GM19351 (cell line): ENCODE measurements at regions not wholly inside any gene's neighbourhood (a gene's known extent, or its start where the extent isn't known, plus 50 kb on each side); places are given as distances from the start of the nearest gene placed in this dataset.
"Not testable (repeated sequence)": the region's sequence is repeated elsewhere in the genome, so short reads cannot be mapped to it uniquely, and the experiment has no call there.

Source experiments
- ATAC-seq: cut with Tn5 transposase; IDR thresholded peaks from one replicate; pipeline ENCODE4 v1.9.1; 2021; ENCODE audit warnings: mild to moderate bottlenecking, moderate library complexity; ENCODE audit not compliant: unreplicated experiment

DNA sequence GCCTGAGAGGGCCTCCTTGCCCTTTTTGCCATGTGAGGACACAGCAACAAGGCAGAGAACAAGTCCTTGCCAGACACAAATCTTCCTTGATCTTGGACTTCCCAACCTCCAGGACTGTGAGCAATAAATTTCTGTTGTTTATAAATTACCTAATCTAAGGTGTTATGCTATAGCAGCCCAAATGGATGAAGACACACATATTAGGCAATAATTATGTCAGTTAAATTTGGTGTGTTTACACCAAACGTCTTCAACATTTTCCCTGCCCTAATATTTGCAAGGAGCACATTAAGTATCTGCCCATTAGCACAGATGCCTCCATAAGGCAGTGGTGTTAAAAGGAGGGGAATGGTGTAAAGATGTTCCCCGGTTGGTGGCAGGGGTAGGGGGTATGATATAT is 94.8 kb downstream of the ETS2 start:
- ATAC-seq: no peak

DNA sequence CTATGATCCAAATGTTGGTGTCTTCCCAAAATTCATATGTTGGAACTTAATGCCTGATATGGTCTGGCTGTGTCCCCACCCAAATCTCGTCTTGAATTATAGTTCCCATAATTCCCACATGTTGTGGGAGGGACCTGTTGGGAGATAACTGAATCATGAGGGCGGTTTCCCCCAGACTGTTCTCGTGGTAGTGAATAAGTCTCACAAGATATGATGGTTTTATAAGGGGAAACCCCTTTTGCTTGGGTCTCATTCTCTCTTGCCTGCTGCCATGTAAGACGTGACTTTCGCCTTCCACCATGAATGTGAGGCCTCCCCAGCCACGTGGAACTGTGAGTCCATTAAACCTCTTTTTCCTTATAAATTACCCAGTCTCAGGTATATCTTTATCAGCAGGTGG is 94.3 kb downstream of the ETS2 start:
- ATAC-seq: not testable (repeated sequence)

DNA sequence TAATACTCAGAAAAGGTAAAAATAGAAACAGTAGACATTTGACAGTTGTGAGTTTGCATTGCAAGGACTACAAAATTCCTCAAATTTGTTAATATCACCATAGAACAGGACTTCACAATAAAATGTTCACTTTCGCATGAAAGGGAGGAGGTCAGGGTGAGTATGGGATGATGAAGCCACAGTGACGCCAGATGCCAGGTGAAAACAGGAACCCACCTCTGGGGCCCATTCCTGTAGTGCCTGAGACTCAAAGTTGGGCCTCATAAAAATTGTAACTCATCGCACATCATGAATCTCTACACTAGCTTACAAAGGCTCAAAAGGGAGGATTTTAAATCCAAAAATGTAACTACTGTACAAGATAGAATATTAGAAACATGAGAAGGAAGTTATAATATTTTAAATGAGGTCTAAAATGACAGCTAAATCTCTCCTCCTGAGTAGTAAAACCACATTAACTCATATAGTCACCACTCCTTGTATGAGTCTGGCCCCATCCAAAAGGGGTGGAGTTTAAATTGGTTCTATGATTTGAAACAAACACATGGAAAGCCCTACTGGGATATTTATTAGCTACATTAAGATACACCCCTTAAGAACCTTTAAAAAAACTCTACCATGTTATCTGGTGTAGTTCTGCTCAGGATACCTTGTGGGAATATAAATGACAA is 93.7 kb downstream of the ETS2 start:
- ATAC-seq: no peak

DNA sequence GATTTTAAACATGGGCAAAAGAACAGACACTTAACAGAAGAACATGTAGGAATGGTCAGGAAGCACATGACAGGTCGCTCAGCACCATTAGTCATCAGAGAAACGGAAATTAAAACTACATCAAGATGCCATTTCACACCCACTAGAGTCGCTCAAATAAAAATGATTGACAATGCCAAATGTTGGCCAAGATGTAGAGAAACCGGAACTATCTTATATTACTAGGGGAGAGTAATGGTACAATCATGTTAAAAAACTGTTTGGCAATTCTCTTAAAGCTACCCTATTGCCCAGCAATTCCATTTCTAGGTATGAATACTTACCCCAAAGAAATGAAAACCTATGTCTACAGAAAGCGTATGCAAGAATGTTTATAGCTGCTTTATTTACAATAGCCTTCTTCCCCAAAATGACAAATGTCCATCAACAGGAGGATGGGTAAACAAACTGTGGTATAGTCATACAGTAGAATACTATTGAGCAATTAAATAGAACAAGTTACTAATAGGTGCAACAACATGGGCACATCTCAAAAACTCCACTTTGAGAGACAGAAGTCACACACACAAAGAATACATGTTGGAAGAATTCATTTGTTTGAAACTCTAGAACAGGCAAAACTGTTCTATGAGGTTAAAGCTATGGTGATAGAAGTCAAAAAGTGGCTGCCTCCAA is 92.8 kb downstream of the ETS2 start:
- ATAC-seq: no peak

DNA sequence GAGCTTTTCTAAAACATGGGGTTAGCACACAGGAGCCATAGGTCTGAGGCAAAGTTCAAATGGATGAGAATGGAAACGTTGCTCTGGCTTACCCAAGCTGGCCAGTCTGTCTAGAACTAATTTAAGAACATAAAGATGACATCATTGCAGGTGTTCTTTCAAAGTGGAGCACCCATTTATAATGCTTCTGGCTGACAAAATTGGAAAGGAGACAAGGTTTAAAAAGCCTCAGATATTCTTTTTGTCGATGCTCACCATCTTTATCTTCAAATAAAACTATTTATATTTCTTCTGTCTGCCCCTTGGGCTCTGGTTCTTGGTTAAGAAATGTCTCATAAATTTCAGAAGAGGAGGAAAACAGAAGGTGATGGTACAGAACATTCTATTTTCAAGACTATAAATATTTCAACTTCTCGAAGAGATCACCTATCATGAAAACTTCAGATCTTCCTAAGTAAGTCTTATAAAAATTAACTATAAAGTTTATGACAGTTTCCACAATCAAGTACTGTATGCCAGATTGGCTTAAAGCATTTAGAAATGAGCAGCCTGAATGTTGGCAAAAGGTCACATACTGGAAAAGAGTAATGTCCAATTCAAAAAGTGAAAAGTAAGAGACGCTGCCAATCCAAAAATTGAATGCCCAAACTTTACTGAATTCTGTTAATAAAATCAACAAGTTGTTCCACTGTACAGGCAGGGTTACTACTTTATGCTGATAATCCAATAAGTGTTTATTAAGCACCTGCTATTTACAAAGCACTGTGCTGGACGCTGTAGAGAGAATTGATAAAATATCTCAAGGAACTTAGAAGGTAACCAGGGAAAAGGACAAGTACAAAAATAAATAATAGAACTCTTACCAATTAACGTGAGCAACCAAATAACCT is 92.0 kb downstream of the ETS2 start:
- no peak for ATAC-seq

DNA sequence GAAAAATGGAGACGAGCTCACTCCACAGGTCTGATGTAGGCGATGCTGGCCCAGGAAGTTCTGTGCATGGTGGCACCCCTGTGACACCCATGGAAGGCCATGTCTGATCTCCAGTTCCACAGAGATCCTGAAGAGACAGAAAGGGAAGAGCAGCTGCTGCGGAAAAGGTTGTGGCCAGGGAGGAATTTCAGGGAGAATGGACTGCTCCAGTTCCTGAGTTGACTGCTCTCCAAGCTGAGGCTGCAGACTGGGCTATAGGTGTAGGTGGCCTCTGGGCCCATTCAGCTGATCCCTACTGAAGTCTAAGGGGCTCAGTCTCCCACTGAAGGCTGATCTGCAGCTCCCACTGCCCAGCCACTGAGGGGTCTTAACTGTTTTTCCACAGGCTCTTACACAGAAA is 89.2 kb downstream of the ETS2 start:
- ATAC-seq: no peak

DNA sequence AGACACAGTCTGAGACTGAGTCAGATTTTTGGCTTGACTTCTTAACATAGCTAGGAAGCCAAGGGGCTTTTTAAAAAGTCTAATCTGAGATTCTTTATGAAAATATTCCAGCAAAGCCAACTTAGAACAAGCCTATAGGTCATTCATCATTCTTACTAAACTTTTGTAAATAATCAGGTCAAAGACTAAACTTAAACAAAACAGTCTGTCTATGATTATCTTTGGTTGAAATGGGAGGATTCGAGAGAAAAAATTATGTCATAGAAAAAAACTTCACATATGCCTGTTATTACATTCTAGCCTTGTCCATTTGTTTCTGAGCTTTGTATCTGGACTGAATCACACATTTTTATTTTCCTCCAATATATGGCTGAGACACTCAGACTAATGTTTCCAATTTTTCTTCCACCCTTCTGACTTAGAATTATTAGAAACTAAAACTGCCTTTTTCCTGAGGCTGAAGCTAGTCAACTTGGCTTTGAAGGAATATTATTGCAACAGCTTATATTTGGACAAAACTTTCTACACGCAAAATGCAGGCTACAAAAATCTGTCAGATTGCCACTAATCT is 83.3 kb downstream of the ETS2 start:
- ATAC-seq: no peak

DNA sequence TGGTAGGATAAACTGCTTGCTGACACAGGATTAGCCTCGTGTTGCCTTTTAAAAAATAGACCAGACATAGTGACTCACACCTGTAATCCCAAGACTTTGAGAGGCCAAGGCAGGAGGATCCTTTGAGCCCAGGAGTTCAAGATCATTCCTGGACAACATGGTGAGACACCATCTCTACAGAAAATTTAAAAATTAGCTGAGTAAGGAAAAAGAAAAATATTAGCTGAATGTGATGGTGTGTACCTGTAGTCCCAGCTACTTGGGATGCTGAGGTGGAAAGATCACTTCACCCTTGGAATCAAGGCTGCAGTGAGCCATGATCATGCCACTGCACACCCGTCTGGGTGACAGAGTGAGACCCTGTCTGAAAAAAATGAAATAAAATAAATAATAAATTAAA is 82.0 kb downstream of the ETS2 start:
- no peak for ATAC-seq

DNA sequence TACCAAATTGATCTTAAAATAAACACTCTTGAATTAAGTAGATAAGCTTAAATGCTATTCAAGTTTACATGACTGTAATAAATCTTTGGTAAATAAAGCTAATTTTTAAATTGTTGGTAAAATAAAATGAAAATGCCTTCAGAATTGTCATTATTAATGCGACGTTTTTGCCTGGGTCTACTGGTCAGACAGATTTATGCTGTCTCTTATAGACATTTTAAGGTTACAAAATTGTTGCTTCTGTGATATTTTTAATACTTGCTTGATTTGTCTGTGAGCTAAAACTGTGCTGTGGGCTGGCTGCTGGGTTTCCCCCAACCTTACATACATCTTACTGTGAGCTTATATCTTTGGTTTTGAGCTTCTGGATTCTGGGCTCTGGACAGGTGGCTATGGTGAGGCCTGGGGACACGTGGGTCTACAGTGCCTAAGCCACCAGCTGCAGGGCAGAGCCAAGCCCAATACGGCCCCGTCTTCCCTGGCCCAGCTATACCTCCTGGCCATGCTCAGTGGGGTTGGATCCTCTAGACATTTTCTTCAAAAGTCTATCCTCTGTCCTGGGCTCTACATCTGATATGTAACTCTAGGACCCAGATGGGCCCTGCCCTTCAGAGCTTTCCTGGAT is 81.4 kb downstream of the ETS2 start:
- ATAC-seq: no peak

DNA sequence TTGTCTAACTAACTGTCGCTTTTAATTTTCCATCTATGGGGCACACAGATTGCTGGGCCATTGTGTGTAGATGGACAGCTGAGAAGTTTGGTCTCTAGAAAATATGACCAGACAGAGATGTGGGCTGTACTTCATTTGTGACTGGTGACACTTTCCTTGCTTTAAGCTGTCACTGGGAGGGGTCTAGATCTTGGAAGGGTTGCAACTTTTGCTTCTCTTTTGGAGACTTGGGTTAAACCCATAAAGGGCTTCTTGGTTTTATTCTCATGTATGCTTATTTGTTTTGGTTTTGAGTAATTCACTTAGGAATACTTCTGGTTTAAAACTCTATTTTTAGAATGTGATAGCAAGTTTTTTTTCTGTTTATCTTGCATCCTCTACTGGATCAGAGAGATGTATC is 80.2 kb downstream of the ETS2 start:
- ATAC-seq: no peak

DNA sequence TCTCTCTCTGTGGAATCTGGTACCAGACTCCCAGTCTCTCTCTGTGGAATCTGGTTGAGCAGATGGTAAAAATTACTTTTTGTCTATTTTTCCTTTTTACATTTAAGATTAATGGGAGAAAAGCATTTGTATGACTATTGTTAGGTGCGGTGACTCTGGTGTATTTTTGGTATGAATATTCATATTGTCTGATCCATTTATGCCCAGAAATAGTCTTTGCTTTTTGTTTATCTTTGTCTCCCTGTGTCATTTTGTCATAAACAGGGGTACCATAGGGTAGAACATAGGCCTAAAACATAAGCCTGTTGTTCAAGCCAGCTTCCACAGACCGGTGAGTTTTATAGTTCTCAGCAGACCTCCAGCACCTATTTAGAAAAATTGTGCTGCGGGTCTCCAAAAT is 78.7 kb downstream of the ETS2 start:
- ATAC-seq: no peak

DNA sequence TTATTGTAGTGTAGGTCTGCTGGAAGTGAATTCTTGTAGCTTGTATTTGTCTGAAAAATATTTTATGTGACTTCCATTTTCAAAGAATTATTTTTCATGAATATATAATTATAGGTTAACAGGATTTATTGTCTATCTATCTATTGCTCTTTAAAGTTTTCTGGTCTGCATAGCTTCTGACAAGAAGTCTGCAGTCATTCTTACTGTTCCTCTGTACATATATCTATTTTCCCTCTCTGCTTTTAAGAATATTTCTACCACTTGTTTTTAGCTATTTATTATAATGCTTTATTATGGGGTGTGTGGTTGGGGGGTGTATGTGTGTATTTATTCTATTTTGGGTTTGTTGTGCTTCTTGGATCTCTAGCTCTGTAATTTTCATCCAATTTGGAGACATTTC is 77.4 kb downstream of the ETS2 start:
- ATAC-seq: no peak

DNA sequence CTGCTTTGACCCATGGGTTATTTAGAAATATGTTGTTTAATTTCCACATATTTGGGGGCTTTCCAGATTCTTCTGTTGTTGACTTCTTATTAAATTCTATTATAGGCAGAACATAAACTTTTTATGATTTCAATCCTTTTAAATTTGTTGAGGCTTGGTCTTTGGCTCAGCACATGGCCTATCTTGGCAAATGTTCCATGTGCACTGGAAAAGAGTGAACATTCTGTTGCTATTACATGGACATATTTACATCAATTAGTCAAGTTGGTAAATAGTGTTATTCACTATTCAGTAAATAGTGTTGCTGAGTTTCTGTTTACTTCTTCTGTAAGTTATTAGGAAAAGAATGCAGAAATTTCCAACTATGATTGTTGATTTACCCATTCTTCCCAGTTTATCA is 75.4 kb downstream of the ETS2 start:
- ATAC-seq: no peak

DNA sequence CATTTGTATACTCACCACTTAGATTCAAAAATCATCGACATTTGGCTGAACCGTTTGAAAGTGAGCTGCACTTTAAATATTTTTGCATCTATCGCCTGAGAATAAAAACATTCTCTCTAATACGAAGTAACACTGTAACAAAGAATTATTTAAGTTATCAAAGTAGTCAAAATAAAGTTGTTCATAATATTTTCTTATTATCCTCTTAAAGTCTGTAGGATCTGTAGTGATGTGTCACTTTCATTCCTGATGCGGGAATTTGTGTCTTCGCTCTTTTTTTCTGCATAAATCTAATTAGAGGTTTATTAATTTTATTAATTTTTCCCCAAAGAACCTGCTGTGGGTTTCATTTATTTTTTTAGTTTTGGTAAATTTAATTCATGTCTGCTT is 74.8 kb downstream of the ETS2 start:
- no peak for ATAC-seq

DNA sequence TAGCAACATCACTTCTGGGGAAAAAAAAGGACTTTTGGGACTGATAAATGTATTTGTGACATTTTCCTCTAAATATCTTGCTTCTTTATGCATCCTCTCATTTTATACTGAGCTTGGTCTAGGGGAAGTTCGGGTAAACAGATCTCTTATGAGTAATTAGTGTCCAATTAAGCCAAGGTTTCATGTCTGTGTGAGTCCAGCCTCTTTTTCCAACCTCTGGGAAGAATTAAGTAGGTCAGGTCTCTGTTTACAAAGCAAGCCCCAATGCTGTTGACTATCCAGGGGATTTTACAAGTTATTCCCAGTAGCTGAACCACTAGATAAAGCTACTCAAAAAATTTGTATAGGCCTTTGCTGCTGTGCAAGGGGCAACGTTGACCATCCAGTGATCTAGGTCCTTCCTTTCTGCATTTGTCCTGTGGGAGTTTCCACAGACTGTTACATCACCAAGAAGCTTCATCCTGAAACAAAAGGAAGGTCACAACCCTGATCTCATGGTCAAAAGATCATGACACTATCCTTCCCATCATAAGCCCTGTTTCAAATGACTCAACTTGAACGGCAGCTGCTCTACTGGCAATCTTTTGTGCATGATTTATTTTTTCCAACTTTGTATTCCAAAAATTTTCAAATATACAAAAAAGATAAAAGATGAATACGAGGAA is 74.3 kb downstream of the ETS2 start:
- ATAC-seq: no peak

DNA sequence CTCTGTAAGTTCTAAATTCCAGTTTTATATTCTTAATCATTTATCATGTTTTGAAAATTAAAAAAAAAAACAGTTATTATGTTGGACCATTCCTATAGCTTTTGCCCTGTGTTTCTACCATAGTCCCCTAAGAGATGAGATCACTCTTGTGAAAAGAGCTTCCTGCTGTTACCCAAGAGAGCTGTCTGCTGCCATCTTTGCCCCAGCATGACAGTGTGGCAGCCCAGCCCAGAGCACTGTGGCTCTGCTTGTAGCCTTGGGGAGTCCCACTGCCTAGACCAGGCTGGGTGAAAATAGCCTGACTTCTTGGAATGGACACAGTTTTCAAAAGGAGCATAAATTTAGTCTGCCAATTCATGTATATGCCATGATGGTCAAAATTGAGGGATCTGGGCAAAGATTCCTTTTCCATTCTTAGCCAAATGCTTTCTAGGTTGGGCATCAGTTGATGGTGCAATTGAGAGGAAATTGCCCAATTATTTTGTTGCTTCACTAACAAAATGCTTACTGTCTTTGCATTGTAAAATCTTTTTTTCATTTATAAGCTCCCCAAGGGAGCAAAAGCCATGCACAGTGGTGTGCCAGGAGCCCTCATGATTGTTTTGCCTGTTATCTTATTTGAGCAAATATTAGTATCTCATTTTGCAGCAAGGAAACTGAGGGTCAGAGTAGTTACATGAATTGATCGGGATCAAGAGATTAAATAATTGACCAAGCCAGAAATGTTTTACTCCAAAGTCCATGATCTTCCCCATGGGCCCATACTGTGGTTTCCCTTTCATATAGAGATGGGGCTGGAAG is 72.8 kb downstream of the ETS2 start:
- no peak for ATAC-seq

DNA sequence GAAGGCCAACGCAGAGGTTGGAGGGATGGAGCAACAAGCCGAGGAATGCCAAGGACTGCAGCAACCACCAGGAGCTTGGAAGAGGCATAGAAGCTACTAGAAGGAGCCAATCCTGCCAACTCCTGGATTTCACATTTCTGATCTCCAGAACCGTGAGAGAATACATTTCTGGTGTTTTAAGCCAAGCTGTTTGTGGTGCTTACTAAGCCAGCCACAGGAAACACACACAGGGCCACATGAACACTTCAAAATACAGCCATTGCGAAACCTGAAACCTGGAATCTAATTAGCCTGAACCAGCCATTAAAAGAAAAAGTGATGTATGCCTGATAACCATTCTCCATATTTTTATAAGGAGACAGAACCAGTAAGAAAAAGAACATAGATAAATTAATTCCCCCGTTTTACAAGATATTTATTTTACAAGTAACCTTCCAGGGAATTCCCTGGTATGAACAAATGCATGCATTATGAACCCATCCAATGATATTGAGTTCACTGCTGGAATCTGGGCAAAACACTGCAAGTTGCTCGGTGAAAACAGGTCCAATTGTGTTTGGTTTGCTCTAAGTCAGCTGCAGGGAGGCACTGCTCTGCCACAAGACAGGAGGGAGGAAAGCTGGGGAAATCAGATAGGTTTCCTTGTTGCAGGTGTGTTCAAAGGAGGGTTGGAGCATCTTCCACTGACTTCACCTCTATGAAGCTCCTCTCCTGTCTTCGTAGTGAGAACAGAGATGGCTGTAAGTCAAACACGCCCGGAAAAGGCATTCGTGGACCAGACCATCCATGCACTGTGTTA is 70.2 kb downstream of the ETS2 start:
- ATAC-seq: no peak
